GM18858 (cell line): ENCODE measurements at regions not wholly inside any gene's neighbourhood (a gene's known extent, or its start where the extent isn't known, plus 50 kb on each side); places are given as distances from the start of the nearest gene placed in this dataset.
"Not testable (repeated sequence)": the region's sequence is repeated elsewhere in the genome, so short reads cannot be mapped to it uniquely, and the experiment has no call there.

Experiments used
- ATAC-seq: cut with Tn5 transposase; IDR thresholded peaks from one replicate; pipeline ENCODE4 v1.9.1; 2021; ENCODE audit not compliant: unreplicated experiment

DNA sequence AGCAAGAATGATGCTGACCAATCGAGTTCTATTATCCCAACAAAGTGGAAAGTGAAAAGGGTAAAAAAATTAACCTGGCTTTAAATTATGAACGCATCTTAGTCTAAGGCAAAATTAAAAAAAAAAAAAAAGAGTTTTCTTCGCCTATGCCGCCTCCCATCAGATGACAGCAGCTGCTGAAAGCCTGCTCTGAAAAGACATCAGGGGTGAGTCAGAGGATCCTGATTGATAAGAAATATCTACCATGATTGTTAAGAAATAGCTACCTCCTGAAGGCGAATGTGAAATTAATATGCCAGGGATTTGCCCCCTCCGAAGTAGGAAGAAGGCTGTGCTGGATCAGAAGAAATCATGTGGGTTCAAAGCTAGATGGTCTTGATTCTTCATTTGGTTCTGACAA, 216.8 kb upstream of the C1orf87 start:
- ATAC-seq = no peak

DNA sequence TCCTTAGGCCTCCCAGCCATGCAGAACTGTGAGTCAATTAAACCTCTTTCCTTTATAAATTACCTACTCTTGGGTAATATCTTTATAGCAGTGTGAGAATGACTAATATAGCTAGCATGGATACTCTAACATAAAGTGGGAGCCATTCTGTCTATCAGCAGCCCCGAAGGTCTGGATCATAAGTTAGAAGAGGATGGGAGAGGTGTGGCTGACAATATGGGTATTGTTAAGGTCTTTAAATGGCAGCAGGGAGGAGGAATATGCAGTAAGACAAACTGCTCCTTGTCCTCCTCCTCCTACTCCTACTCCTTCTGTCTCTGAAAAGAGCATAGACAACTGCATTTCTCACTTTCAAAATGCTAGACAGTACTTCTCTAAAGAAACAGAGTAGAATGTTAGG, 214.0 kb upstream of the C1orf87 start:
- ATAC-seq = no peak

DNA sequence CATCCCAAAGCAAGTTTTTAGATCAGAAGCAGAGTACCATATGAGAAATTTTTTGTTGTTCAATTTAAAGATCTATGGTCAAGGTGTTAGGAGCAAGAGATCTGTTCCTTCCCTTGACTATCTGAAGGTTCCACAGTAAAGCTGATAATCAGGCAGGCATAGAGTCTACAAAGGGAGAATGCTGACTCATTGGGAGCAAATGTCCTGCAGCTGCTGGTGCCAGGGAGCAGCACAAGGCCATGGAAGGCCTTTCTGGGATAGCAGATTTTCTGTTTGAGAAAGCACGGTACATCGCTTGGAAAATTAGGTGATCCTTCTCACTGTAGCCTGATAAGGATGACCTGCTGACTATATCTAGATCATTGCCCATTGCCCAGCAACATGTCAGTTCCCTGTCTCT, 210.1 kb upstream of the C1orf87 start:
- ATAC-seq = no peak

DNA sequence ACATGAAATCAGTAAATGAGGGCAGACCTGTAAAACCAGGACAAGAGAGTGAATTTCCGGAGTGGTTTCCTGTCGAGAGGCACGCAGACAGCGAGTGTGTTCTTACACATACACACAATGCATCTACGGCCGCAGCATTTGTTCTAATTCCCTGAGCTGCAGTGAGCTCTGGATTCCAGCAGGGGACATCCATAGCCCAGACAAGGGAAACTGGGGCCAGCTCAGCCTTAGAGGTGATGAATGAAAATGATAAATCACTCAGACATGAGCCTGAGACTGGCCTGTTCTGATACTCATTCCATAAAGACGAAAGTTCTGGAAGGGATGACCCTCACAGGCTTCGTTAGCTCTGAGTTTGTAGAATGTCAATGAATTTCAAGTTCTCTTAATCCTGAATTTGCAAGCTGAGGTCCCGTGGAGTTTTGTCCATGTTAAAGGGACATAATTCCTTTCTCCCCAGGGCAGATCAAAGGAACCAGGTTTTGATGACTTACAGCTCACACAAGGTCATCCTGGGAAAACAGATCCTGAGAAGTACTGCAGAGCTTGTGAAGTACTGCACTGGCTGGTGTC, 207.9 kb upstream of the C1orf87 start:
- ATAC-seq = peak; percentile 94

DNA sequence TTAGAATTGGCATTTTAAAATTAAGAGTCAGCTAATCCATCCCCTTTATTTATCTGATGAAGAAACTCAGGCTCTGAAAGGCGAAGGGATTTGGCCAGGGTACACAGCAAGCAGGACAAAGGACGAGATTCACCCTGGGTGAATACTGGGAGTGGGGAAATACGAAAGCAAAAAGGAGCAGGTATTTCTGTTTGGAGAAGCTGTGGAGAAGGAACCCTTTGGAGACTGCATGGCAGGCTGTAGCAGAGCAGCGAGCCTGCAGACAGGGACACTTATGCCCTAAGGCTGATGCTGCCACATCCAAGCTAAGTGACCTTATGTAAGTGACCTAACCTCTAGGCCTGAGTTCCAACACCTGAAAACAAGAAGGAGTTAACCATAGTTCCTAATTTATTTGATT, 207.2 kb upstream of the C1orf87 start:
- no peak for ATAC-seq

DNA sequence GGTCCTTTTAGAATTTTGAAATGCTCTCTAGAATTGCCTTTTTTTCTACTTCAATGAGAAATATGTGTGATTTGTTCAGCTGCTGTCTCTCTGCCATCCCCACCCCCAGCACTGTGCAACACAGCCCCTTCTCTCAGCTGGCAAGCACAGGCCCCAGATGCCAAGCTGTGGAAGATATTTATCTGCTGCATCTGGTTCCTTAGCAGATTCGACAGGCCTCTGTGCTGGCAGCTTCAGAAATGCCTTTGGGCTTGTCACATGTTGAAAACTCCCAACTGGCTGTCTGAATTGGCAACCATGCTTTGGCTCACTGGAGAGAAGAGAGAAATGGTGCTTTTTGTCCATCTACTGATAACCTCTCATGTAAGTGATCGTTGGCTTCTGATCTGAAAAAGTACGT, 206.7 kb upstream of the C1orf87 start:
- no peak for ATAC-seq

DNA sequence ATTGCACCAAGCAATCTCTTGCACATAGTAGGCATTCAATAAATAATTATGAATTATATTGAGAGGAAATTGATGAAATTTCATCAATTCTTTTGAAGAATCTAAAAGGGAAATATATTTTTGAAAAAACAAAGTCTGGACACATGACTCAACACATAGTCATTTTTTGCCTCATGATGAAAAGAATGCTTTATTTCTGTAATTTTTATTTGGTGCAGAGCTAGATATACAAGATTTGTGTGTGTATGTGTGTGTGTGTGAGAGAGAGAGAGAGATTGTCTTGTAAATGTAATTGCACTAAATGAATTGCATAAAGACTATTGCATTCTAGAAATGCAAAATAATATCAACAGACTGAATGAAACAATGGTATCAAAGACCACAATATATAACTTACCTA, 206.2 kb upstream of the C1orf87 start:
- ATAC-seq = no peak

DNA sequence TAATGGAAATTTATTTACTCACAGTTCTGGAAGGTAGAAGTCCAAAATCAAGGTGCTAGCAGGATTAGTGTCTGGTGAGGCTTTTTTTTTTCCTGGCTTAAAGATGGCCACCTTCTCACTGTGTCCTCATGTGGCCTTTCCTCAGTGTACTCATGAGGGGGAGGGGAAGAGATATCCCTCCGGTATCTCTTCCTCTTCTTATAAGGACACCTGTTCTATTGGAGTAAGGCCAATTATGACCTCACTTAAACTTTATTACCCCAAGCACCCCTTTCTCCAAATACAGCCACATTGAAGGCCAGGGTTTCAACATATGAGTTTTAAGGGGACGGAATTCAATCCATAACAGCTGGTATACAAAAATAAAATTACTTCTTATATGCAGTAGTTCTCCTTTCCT, 203.7 kb upstream of the C1orf87 start:
- no peak for ATAC-seq

DNA sequence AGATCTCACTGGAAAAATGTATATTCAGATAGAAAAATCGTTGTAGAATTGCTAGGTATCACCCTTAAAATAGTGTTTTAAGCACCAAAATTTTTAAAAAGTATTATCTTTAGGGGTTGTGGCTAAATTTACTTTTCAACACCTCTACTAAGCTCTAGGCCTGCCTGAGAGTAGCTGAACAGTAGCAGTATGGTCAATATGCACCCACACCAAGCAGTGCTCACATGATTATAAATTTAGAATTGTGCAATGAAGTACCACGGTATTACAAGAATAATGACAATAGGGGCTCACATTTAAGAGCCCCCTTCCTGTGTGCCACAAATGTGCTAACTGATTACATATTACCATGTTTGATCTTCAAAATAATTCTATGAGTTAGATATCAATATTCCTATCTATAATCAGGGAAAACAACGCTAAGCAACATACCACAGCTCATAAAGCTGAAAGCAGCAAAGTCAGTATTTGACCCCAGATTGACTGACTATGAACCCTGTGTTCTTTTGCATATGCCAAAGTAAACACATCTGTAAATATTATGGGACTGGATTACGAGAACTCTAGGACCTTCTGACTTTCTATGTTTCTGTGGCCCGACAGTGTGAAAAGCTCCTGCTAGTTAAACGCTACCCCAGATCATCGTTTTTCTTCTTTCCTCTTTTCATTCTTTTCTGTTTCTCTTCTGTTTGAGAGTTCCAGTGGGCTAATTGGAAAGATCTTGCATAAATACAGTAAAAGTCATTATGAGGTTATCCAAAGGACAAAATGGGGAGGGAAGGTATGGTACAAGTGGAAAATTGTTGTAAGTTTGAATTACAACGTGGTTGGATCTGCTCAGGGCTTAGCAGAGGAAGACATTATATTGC, 201.1 kb upstream of the C1orf87 start:
- no peak for ATAC-seq

DNA sequence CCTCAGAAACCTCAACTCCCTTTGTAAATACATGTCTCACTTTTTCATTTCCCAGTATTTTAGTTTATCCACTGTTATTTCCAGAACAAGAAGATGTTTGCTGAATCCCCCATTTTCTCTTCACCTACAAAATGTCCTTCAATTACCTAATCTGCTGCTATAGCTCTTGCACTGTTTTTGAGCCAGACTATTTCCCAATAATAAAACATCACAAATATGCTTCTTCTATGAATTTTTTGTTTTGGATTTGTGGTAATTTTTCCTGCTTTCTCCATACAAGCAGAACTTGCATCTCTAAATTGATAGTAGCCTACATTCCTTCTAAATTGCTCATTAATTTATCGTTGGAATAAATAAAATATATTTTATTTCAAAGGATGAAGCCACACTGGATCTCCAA, 199.6 kb upstream of the C1orf87 start:
- ATAC-seq = no peak

DNA sequence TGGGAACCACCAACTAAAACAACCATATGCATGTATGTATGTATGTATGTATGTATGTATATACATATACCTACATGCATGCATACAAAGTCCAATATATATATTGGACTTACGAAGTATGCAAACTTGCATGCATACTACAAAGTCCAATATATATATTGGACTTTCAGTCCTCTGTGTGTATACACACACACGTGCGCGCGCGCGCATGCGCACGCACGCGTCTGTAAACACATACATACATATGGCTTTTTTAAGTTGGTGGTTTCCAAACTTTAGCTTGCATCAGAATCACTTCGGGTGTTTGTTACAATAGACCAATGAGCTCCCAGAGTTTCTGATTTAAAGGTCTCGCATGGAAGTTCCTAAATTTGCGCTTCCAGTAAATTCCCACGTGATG, 197.5 kb upstream of the C1orf87 start:
- ATAC-seq = no peak

DNA sequence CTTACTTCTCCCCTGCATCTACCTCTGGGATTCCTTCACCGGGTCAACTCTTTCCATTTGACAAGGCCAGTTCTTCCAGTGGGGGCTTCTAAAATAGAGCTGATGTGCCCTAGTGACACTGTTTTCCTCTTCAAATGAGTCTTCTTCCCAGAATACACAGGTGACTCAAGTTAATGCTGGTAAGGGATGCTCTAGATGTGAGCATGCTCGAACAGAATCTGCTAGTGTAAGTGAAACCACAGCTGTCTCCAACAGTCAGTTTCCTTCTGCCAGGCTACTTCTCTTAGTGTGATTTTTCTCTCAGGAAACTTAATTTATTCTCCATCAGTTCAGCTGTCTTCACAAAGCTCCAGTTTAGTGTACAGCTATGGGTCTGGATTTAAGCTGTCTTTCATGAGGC, 194.9 kb upstream of the C1orf87 start:
- ATAC-seq = no peak

DNA sequence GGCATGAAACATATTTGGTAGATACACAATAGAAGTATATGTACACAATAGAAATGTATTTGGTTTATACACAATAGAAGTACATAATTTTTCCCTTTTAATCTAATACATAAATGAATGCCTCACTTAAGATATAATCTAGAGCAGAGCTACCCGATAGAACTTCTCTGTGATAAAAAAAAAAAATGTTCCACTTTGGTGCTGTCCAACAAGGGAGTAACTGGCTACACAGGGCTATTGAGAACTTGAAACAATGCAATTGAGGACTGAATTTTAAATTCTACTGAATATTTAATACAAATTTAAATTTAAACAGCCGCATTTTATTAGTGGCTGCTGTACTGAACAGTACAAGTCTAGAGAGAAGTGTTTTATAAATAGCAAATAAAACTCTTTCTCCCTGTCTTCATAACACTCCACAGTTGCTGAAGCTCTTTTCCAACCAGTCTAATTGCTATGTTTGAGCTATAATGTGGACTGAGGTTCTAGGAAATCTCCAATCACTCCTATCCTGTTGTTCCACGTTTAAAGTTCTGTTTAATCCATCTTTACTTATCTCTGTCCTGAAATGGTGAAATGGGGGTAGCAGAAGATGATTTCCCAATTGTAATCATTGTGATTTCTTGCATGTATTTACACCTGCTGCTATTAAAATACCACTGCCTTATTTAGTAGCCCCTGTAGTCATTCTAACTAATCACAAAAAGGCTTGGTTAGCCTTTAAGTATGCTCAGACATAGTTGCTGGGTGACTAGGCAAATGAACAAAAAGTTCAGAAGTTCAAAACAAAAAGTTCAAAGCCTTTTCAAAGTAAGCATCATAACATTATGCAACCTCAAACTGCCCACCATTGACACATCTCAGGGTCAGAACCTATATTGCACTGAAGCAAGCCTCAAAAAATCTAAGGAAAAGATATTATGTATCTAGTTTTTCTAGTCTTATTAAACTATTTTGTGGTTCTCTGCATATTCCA, 192.3 kb upstream of the C1orf87 start:
- ATAC-seq = no peak

DNA sequence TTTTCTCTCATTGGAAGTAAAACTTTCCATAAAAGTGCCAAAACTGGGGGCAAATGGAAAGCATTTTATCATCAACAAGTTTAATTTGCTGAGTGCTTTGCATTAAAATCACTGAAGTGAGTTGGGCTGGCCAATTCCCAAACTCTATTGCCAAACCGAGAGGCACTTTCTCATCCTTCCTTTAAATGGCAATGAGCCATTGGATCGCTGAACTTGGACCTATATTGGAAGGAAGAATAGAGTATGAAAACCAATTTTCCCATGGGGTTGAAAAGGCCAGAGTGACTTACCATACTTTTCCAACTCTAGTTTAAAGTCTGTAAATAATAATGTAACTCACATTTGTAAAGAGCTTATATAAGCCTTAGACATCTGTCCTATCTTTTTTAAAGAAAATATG, 189.1 kb upstream of the C1orf87 start:
- ATAC-seq = no peak

DNA sequence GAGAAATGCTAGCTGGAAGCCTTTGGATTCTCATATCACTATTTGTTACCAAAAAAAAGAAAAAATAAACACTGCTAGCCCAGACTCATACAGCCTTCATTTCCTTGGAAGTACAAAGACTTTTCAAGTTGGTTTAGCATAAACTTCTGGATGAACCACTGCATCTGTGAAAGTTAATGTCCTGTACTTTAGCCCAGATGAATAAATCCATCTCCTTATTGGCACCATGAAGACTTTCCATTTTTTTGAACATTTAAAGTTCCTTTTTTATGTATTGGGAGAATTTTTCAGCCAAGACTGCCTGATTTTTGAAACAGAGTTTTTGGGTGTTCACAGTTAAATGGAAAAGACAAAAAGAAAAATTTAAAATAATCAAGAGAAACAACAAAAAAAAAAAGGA, 184.0 kb upstream of the C1orf87 start:
- ATAC-seq = no peak

DNA sequence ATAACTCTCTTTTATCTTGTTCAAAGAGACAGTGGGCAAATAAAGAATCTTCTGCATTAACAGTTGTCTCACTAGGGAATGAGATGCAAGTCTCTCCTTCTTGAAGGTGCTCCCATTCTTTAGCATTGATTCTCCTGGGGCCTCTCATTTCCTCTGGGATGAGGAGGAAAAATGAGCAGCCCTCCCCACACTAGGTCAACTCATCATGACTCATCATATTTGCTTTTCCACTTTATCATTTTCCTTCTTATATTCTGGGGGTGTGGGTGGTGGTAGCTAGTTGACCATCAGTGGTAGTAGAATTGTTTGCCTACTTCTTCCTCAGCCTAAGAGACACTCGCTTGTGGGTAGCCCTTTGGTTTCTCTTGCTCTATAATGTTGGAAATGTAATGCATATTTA, 182.0 kb upstream of the C1orf87 start:
- no peak for ATAC-seq

DNA sequence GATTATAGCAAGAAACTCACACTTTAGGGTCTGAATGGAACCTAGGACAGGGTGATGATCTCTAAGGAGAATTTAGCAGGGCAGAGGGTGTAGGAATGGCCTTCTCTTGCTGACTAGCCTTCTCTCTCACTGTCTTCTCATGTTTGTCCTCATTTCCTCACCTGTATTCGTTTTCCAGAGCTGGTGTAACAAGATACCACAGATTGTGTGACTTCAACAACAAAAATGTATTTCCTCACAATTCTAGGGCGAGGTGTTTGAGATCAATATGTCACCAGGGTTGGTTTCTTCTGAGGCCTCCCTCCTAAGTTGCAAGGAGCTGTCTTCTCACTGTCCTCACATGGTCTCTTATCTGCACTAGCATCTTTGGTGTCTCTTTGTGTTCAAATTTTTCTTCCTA, 177.9 kb upstream of the C1orf87 start:
- ATAC-seq = no peak

DNA sequence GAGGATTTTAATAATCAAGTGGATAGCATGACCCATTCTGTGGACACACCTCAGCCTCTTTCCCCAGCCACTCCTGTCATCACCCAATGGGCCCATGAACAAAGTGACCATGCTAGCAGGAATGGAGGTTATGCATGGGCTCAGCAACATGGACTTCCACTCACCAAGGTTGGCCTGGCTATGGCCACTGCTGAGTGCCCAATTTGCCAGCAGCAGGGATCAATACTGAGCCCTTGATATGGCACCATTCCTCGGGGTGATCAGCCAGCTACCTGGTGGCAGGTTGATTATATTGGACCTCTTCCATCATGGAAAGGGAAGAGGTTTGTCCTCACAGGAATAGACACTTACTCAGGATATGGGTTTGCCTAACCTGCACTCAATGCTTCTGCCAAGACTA, 173.9 kb upstream of the C1orf87 start:
- not testable (repeated sequence) for ATAC-seq

DNA sequence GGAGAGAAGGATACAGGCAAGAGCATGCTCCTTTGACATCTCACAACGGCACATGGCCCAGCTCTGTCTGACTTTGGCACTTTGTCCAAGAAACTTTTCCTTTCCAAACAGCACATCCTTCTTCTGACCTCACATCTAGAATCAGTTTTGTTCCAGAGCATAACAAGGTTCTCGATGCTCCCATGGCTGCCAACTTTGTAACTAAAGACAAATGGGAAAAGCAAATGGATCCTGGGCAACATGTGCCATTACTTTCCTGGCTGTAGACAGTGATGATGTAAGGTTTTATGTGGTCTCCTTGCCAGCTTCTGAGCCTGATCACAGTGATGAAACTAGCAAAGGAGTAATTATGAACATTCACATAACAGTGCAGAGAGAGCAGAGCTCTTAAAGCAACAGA, 171.8 kb upstream of the C1orf87 start:
- ATAC-seq = no peak

DNA sequence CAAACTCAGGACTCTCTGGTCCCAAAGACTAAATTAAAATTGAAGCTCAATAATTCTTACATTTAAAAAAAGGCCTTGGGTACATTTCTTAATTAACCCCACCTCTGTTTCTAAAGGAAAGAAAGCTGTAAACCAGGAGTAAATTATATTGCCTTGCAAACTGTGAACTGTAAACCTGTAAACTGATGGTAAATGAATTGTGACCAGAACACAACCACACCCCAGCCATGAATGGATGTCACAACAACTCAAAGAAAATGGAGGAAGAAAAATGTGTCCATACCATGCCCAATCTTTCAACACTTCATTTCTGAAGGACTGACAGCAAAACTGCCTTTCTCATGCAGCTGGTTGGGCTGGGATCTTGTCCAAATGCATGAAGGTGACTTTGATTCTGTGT, 171.3 kb upstream of the C1orf87 start:
- no peak for ATAC-seq

DNA sequence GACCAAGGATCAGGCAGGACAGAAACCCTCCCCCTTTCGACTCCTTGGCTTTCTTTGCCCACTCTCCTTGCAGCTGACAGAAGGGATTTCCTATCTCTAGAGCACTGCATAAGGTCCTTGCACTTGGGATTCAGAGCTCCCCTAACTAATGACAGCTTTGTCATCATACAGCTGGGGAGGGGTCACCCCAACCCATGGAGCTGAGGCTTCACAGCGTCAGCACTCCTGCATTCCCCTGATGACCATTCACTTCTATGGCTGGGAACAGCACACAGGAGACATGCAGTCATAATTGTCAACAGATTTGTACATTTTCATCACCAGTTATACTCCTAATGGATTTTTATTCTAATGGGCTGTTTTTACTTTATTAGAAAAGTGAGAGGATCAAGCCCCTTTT, 161.7 kb upstream of the C1orf87 start:
- no peak for ATAC-seq

DNA sequence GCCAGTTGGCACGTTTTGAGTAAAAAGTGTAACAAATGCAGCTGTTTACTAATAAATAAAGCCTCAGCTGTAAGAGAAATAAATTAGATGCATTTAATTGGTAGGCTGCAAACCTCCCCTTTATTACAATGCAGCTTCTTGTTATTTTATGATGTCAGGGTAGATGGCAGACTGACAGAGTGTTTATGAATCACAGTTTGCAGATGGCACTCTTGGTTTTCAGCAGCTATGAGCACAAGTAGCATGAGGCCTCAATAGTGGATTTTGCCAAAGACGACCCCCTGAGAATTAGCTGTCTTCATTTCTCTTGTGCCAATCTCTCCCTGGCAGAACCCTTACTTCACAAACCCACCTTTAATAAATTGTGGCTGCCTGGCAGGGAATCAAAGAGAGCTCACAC, 161.2 kb upstream of the C1orf87 start:
- no peak for ATAC-seq
